GM23338 (cell line): ENCODE measurements at regions not wholly inside any gene's neighbourhood (a gene's known extent, or its start where the extent isn't known, plus 50 kb on each side); places are given as distances from the start of the nearest gene placed in this dataset.

ENCODE experiments used
- CTCF ChIP-seq, 2 experiments: fragments of 200-600 bp in 1 of 2; sonication (generic) in 1 of 2; conservative IDR thresholded peaks; 2 replicates each; pipeline versions ENCODE4 v1.5.1 to v1.6.1; 2016 to 2017; ENCODE audit warnings: antibody characterized with exemption in 2 of 2, low read depth in 2 of 2, mild to moderate bottlenecking in 2 of 2, moderate library complexity in 1 of 2
- EZH2 ChIP-seq: fragments of 200-600 bp; sonication (generic); IDR thresholded peaks from one replicate; pipeline ENCODE4 v1.8.0; 2017; ENCODE audit warnings: antibody characterized with exemption, mild to moderate bottlenecking, low read depth; ENCODE audit not compliant: unreplicated experiment
- EZH2phosphoT487 ChIP-seq: fragments of 200-600 bp; sonication (generic); IDR thresholded peaks from one replicate; pipeline ENCODE4 v1.8.1; 2018; ENCODE audit warnings: antibody characterized with exemption; ENCODE audit not compliant: unreplicated experiment
- JUNB ChIP-seq: IDR thresholded peaks from one replicate; pipeline ENCODE4 v1.6.1; 2016; ENCODE audit warnings: antibody characterized with exemption; ENCODE audit not compliant: unreplicated experiment
- POLR2AphosphoS5 ChIP-seq: IDR thresholded peaks from 2 replicates; pipeline ENCODE4 v1.6.1; 2016; ENCODE audit warnings: antibody characterized with exemption, low read depth
- REST ChIP-seq: IDR thresholded peaks from one replicate; pipeline ENCODE4 v1.6.1; 2018; ENCODE audit warnings: antibody characterized with exemption; ENCODE audit not compliant: unreplicated experiment
- ZNF331 ChIP-seq: fragments of 250-450 bp; sonication (Bioruptor Pico); IDR thresholded peaks from 2 replicates; pipeline ENCODE4 v1.5.0; 2020; ENCODE audit warnings: low read depth, mild to moderate bottlenecking, moderate library complexity

- TF ChIP-seq CTCF (conservative IDR thresholded peaks at IDR 0.05; ENCODE audit: low read depth in 2 of 2) (no peak), REST (no peak), EZH2 (no peak), POLR2AphosphoS5 (no peak), EZH2phosphoT487 (no peak), ZNF331 (CRISPR knock-in tag) (no peak), JUNB (no peak)
These were observed 314.4 kb upstream of the NT5C1B start for GRCh38 chr2:18903750-18904149.
